GM12878 (cell line): ENCODE measurements at regions not wholly inside any gene's neighbourhood (a gene's known extent, or its start where the extent isn't known, plus 50 kb on each side); places are given as distances from the start of the nearest gene placed in this dataset.

Source experiments
- ATAC-seq: fragments of 200-7000 bp; cut with Tn5 transposase; 3 replicates; pipeline ENCODE4 v1.9.1; 2020; ENCODE audit warnings: mild to moderate bottlenecking, moderate library complexity
- BruUV-seq: library from RNA; stranded (reverse); fragments of 400-500 nt; replicated peaks from 2 replicates; lab custom pipeline; 2021; lab: Mats Ljungman, UMichigan
- CTCF ChIA-PET: fragments of 300-600 bp; sonication (Branson Sonifier 250); formaldehyde crosslinking; extraction: SDS; loops from one replicate; lab custom pipeline; 2021; ENCODE audit warnings: inconsistent platforms; lab: Yijun Ruan, JAX
- POLR2A ChIA-PET: fragments of 350-600 bp; formaldehyde crosslinking; extraction: SDS; loops from one replicate; lab custom pipeline; 2021; ENCODE audit warnings: inconsistent platforms; lab: Charles Lee
- RAD21 ChIA-PET: fragments of 300-600 bp; sonication (Branson Sonifier 250); formaldehyde crosslinking; loops from one replicate; lab custom pipeline; 2023; ENCODE audit warnings: antibody characterized with exemption; ENCODE audit not compliant: unreplicated experiment; lab: Charles Lee
- SMC1A ChIA-PET: fragments of 300-600 bp; sonication (Branson Sonifier 250); formaldehyde crosslinking; loops from one replicate; lab custom pipeline; 2023; ENCODE audit not compliant: unreplicated experiment, uncharacterized antibody; lab: Charles Lee
- DNase-seq: peaks from one replicate; pipeline ENCODE4 v3.0.0-alpha.2; 2011; ENCODE audit warnings: low read depth, low spot score
- FAIRE-seq: peaks from 3 replicates; lab custom pipeline; 2011; peaks lifted over from hg19 to GRCh38; lab: Jason Lieb, UNC
- H2AFZ ChIP-seq: 2 replicates; pipeline ENCODE4 v1.6.0; 2011; ENCODE audit warnings: low read depth, low read length, control low read depth; ENCODE audit not compliant: control insufficient read depth
- H3K27ac ChIP-seq: 2 replicates; pipeline ENCODE4 v1.5.1; 2011; ENCODE audit warnings: control low read depth; ENCODE audit not compliant: control insufficient read depth, insufficient read depth
- H3K27me3 ChIP-seq, 2 experiments: replicated peaks in 1 of 2; 2 replicates each; pipeline versions ENCODE4 v1.6.0 to v1.6.1; 2011; ENCODE audit warnings: low read length in 1 of 2; ENCODE audit not compliant: control insufficient read depth in 2 of 2, insufficient read depth in 2 of 2
- H3K36me3 ChIP-seq, 2 experiments: 2 replicates each; pipeline ENCODE4 v1.5.1; 2011; ENCODE audit warnings: low read length in 1 of 2; ENCODE audit not compliant: control insufficient read depth in 2 of 2, insufficient read depth in 2 of 2
- H3K4me1 ChIP-seq: 2 replicates; pipeline ENCODE4 v1.6.1; 2011; ENCODE audit warnings: mild to moderate bottlenecking, low read length, moderate library complexity, mixed read lengths; ENCODE audit not compliant: control insufficient read depth, insufficient read depth
- H3K4me2 ChIP-seq: 2 replicates; pipeline ENCODE4 v1.6.0; 2011; ENCODE audit warnings: control low read depth; ENCODE audit not compliant: control insufficient read depth, insufficient read depth
- H3K4me3 ChIP-seq: fragments of 200-600 bp; sonication (generic); 2 replicates; pipeline ENCODE4 v1.5.1; 2016
- H3K79me2 ChIP-seq: 2 replicates; pipeline ENCODE4 v1.6.0; 2011; ENCODE audit warnings: low read length; ENCODE audit not compliant: control insufficient read depth, insufficient read depth
- H3K9ac ChIP-seq: 2 replicates; pipeline ENCODE4 v1.8.0; 2011; ENCODE audit warnings: low read length, control low read depth, mixed read lengths; ENCODE audit not compliant: control insufficient read depth, insufficient read depth
- H3K9me3 ChIP-seq: replicated peaks from 3 replicates; pipeline ENCODE4 v1.5.1; 2011; ENCODE audit warnings: mild to moderate bottlenecking, low read length; ENCODE audit not compliant: control insufficient read depth, insufficient read depth
- H4K20me1 ChIP-seq: 2 replicates; pipeline ENCODE4 v1.6.0; 2011; ENCODE audit not compliant: control insufficient read depth, insufficient read depth
- CBFB ChIP-seq: IDR thresholded peaks from 2 replicates; pipeline ENCODE4 v1.6.1; 2016; ENCODE audit warnings: antibody characterized with exemption, low read depth
- CHD1 ChIP-seq: IDR thresholded peaks from 2 replicates; pipeline ENCODE4 v1.6.1; 2012; ENCODE audit warnings: low read depth, low read length, improper control_type of control experiment
- RAD21 ChIP-seq: IDR thresholded peaks from 2 replicates; pipeline ENCODE4 v1.6.1; 2011; ENCODE audit warnings: mild to moderate bottlenecking, low read depth, low read length, moderate library complexity; ENCODE audit not compliant: insufficient read depth
- SIX5 ChIP-seq: IDR thresholded peaks from 2 replicates; pipeline ENCODE4 v1.6.1; 2011; ENCODE audit warnings: mild to moderate bottlenecking, low read depth, low read length, moderate library complexity; ENCODE audit not compliant: severe bottlenecking
- TCF3 ChIP-seq: IDR thresholded peaks from 2 replicates; pipeline ENCODE4 v1.6.1; 2012; ENCODE audit warnings: low read depth, mild to moderate bottlenecking, low read length, borderline replicate concordance; ENCODE audit not compliant: insufficient read depth
- in situ Hi-C: fragments of 300-500 bp; cut with MboI; formaldehyde crosslinking; loops from 9 replicates; pipeline ENCODE4 v1.14.3; 2018; ENCODE audit warnings: mixed read lengths
- intact Hi-C: fragments of 100-400 bp; cut with micrococcal nuclease; formaldehyde crosslinking; loops from one replicate; pipeline ENCODE4 v1.14.2; 2022; ENCODE audit not compliant: unreplicated experiment
- TF ChIP-seq, protein P1 (sequence below): IDR thresholded peaks from 2 replicates; pipeline ENCODE4 v1.6.1; 2011; ENCODE audit warnings: borderline replicate concordance, low read depth, mild to moderate bottlenecking, moderate library complexity, mixed read lengths, low read length; ENCODE audit not compliant: insufficient read depth; ENCODE audit errors: extremely low read length
- TF ChIP-seq, protein P2 (sequence below): fragments of 450-650 bp; IDR thresholded peaks from 2 replicates; pipeline ENCODE4 v1.6.1; 2014; ENCODE audit warnings: mild to moderate bottlenecking
- TF ChIP-seq, protein P3 (sequence below): fragments of 450-650 bp; IDR thresholded peaks from 2 replicates; pipeline ENCODE4 v1.6.1; 2017; ENCODE audit warnings: mild to moderate bottlenecking, low read depth, inconsistent platforms; ENCODE audit not compliant: poor library complexity, severe bottlenecking

DNA sequence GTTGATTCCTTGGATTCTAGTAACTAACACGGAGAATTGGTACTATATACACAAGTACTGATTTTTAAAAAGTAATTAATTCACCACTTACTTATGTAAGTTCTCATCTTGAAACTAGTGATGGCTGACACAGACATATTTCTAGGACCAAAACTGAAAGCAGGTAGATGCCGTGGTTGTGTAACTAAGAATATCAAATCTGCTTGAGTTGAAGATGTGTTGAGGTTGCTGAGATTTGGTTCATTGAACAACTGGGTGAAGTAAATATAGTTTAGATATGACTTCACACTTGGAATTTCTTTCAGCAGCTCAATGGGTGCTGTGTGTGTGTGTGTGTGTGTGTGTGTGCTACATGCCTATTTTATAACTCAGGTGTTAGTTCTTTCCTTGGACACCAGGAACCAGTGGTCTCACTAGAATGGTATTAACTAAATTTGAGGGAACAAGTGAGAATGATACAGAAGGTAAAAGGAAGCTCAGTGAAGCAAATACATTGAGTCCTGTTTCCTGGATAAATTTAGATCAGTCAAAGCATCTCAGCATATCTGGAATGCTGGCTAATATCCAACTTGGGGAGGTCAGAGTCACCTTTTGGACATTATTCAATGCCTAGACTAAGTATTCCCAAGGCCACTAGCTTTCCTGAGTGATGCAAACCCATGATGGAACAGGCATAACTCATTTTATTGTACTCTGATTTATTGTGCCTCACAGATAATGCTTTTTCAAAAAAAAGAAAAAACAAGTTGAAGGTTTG lies 110.7 kb upstream of the ZEB2 start (continued):
- TF ChIP-seq, protein P1, sequence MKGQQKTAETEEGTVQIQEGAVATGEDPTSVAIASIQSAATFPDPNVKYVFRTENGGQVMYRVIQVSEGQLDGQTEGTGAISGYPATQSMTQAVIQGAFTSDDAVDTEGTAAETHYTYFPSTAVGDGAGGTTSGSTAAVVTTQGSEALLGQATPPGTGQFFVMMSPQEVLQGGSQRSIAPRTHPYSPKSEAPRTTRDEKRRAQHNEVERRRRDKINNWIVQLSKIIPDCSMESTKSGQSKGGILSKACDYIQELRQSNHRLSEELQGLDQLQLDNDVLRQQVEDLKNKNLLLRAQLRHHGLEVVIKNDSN: no peak
- TF ChIP-seq SIX5: no peak
- no peak for TF ChIP-seq CBFB
- TF ChIP-seq RAD21: no peak
- TF ChIP-seq, protein P2, sequence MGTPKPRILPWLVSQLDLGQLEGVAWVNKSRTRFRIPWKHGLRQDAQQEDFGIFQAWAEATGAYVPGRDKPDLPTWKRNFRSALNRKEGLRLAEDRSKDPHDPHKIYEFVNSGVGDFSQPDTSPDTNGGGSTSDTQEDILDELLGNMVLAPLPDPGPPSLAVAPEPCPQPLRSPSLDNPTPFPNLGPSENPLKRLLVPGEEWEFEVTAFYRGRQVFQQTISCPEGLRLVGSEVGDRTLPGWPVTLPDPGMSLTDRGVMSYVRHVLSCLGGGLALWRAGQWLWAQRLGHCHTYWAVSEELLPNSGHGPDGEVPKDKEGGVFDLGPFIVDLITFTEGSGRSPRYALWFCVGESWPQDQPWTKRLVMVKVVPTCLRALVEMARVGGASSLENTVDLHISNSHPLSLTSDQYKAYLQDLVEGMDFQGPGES: no peak

DNA sequence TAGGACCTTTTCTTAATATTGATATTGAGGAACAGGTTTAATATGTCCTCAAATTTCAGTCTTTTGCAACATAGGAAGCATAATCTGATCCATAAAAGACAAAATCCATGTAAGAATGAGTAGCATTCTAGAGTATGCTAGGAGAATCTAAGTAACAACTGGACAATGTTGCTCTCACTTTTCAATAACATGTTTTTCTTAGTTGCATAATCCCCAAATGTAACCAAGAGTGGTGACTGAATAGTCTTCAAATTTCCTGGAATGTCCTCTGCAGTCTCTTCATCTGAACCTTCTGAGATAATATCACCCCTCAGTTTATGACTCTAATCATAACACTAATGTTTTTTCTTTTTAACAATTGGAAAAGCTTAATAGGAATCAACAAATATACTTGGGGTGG lies 110.0 kb upstream of the ZEB2 start:
- no peak overlapping the region for H3K27ac ChIP-seq
- ChIA-PET SMC1A (no interaction called here), POLR2A (no interaction called here), RAD21 (no interaction called here), CTCF (no interaction called here)
- FAIRE-seq (no peak), ATAC-seq (no peak), DNase-seq (no peak)
- no peaks in the 10 kb centered on the region for H3K79me2 ChIP-seq
- no peak overlapping the region for H3K4me2 ChIP-seq
- BruUV-seq: no TSS peak
- H3K4me3 ChIP-seq: no peak overlapping the region
- no peaks in the 10 kb centered on the region; the same call in 2 of the 3 replicates for H3K9me3 ChIP-seq
- H3K27me3 ChIP-seq: peaks cover 0 to 4% of the 10 kb centered on the region in 2 experiments; a peak in 1 of 4 replicates
- no peaks in the 10 kb centered on the region for H3K4me1 ChIP-seq
- in situ Hi-C loops: no loop called here
- no peak overlapping the region for H2AFZ ChIP-seq
- intact Hi-C loops: no loop called here
- no peaks in the 10 kb centered on the region for H4K20me1 ChIP-seq
- TF ChIP-seq, protein P3, sequence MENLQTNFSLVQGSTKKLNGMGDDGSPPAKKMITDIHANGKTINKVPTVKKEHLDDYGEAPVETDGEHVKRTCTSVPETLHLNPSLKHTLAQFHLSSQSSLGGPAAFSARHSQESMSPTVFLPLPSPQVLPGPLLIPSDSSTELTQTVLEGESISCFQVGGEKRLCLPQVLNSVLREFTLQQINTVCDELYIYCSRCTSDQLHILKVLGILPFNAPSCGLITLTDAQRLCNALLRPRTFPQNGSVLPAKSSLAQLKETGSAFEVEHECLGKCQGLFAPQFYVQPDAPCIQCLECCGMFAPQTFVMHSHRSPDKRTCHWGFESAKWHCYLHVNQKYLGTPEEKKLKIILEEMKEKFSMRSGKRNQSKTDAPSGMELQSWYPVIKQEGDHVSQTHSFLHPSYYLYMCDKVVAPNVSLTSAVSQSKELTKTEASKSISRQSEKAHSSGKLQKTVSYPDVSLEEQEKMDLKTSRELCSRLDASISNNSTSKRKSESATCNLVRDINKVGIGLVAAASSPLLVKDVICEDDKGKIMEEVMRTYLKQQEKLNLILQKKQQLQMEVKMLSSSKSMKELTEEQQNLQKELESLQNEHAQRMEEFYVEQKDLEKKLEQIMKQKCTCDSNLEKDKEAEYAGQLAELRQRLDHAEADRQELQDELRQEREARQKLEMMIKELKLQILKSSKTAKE: no peak
- no peak for TF ChIP-seq TCF3
- TF ChIP-seq CHD1: no peak
- no peaks in the 10 kb centered on the region for H3K36me3 ChIP-seq
- no peak overlapping the region for H3K9ac ChIP-seq
